Choroid plexus epithelial cell (primary cell): ENCODE measurements at regions not wholly inside any gene's neighbourhood (a gene's known extent, or its start where the extent isn't known, plus 50 kb on each side); places are given as distances from the start of the nearest gene placed in this dataset.
"Not testable (repeated sequence)": the region's sequence is repeated elsewhere in the genome, so short reads cannot be mapped to it uniquely, and the experiment has no call there.

Experiments
- DNase-seq: peaks from one replicate; pipeline ENCODE4 v3.0.0-alpha.2; 2010; ENCODE audit warnings: low read depth
- H3K4me3 ChIP-seq: 2 replicates; pipeline ENCODE4 v1.5.1; 2011; ENCODE audit warnings: low read depth, mild to moderate bottlenecking, control low read depth, low read length, moderate library complexity
- CTCF ChIP-seq: conservative IDR thresholded peaks from 2 replicates; pipeline ENCODE4 v1.5.1; 2011; ENCODE audit warnings: low read depth, mild to moderate bottlenecking, control low read depth, inconsistent platforms, low read length, moderate library complexity

GRCh38 chr6:2579804-2580570, 170.7 kb downstream of the MYLK4 start:
- H3K4me3 ChIP-seq, result no peak overlapping the region
- TF ChIP-seq CTCF, result no peak
- no peak for DNase-seq

GRCh38 chr6:2579241-2579761, 171.4 kb downstream of the MYLK4 start:
- DNase-seq, result peak; percentile 46
- no peak overlapping the region for H3K4me3 ChIP-seq
- no peak for TF ChIP-seq CTCF

GRCh38 chr6:2578767-2579166, 172.0 kb downstream of the MYLK4 start:
- H3K4me3 ChIP-seq, result no peak overlapping the region
- DNase-seq, result peak; percentile 34
- TF ChIP-seq CTCF, result no peak

GRCh38 chr6:2576499-2576898, 174.2 kb downstream of the MYLK4 start:
- no peak overlapping the region for H3K4me3 ChIP-seq
- DNase-seq, result no peak
- no peak for TF ChIP-seq CTCF

GRCh38 chr6:2575236-2575635, 175.5 kb downstream of the MYLK4 start:
- peak; percentile 26 for DNase-seq
- no peak for TF ChIP-seq CTCF

GRCh38 chr6:2569420-2569819, 181.3 kb downstream of the MYLK4 start:
- H3K4me3 ChIP-seq, DNase-seq: not testable (repeated sequence)

More at GRCh38 chr6:2575236-2575635, 175.5 kb downstream of the MYLK4 start:
- no peak overlapping the region for H3K4me3 ChIP-seq

GRCh38 chr6:2566048-2566447, 184.7 kb downstream of the MYLK4 start:
- no peak for DNase-seq
- TF ChIP-seq CTCF, result no peak
- H3K4me3 ChIP-seq, result no peak overlapping the region
